ENCODE measurements at regions not wholly inside any gene's neighbourhood (a gene's known extent, or its start where the extent isn't known, plus 50 kb on each side); places are given as distances from the start of the nearest gene placed in this dataset.

- no peak for TF ChIP-seq CTCF (IDR thresholded peaks at IDR 0.05; ENCODE audit: insufficient read depth, low read length, poor library complexity, severe bottlenecking)
- no peak for TF ChIP-seq EZH2phosphoT487 (conservative IDR thresholded peaks at IDR 0.05; ENCODE audit: low read length)
These were observed 62.2 kb upstream of the HEPHL1 start for GRCh38 chr11:93958991-93959390.
